ENCODE measurements at regions not wholly inside any gene's neighbourhood (a gene's known extent, or its start where the extent isn't known, plus 50 kb on each side); places are given as distances from the start of the nearest gene placed in this dataset.

DNA sequence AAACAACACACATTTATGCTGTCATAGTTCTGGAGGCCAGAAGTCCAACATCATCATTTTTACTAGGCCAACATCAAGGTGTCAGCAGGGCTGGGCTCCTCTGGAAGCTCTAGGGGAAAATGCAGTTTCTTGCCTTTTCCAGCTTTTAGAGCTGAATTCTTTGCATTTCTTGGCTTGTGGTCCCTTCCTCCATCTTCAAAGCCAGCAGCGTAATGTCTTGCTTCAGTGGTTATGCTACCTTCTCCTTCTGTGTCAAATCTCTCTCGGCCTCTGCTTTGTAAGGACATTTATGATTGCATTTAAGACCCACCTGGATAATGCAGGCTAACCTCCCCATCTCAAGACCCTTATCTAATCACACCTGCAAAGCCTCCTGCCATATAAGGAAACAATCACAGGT lies 66.5 kb upstream of the ANKRD1 start:
- no peak for ATAC-seq
- Histone ChIP-seq H3K4me3 (ENCODE audit: low read depth in 2 of 2, low read length in 2 of 2) (no peak overlapping the region), H3K27ac (ENCODE audit: low read length) (no peak overlapping the region), H3K9me3 (ENCODE audit: control insufficient read depth, insufficient read depth, low read depth, low read length) (no peaks in the 10 kb centered on the region), H3K36me3 (ENCODE audit: control insufficient read depth, insufficient read depth, low read length) (no peaks in the 10 kb centered on the region), H3K27me3 (ENCODE audit: control insufficient read depth, insufficient read depth, low read length) (no peaks in the 10 kb centered on the region; the same call in 1 of the 2 replicates), H3K4me1 (ENCODE audit: control insufficient read depth, insufficient read depth, low read length) (no peaks in the 10 kb centered on the region)
- no peak for DNase-seq (ENCODE audit: low read depth, low spot score)
- POLR2A ChIA-PET, result no interaction called here
- TF ChIP-seq, protein P1, sequence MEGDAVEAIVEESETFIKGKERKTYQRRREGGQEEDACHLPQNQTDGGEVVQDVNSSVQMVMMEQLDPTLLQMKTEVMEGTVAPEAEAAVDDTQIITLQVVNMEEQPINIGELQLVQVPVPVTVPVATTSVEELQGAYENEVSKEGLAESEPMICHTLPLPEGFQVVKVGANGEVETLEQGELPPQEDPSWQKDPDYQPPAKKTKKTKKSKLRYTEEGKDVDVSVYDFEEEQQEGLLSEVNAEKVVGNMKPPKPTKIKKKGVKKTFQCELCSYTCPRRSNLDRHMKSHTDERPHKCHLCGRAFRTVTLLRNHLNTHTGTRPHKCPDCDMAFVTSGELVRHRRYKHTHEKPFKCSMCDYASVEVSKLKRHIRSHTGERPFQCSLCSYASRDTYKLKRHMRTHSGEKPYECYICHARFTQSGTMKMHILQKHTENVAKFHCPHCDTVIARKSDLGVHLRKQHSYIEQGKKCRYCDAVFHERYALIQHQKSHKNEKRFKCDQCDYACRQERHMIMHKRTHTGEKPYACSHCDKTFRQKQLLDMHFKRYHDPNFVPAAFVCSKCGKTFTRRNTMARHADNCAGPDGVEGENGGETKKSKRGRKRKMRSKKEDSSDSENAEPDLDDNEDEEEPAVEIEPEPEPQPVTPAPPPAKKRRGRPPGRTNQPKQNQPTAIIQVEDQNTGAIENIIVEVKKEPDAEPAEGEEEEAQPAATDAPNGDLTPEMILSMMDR (IDR thresholded peaks at IDR 0.05), result no peak
- TF ChIP-seq POLR2AphosphoS5 (IDR thresholded peaks at IDR 0.05; ENCODE audit: low read depth, low read length) (no peak), TCF7L2 (IDR thresholded peaks at IDR 0.05; ENCODE audit: low read depth, low read length) (no peak)
- CTCF ChIA-PET, result no interaction called here
- in situ Hi-C loops (cut with HindIII; ENCODE audit: low pct_unique_long_range_greater_than_20kb, low sequenced_read_pairs) (no loop called here), intact Hi-C loops (cut with micrococcal nuclease; ENCODE audit: unreplicated experiment) (no loop called here)
- no TSS peak for BruUV-seq (replicated peaks)

DNA sequence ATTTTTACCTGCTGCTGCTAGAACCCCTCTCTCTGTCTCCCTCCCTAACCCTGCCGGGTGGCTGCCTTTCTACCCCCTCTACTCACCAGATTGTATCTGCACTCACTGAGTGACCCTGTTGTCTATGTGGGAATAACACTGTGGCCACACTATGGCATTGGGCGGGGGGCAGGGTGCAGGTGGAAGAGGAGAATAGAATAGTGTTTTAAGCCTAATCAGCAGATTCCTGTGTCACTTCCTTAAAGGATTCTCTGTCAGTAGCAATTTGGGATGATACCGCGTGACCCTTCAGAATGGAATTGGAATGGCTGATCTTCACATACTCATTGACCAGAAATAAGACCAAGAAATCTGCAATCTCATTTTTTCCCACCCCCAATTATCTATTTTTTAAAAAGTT lies 67.1 kb upstream of the ANKRD1 start:
- intact Hi-C loops (cut with micrococcal nuclease; ENCODE audit: unreplicated experiment) (no loop called here), in situ Hi-C loops (cut with HindIII; ENCODE audit: low pct_unique_long_range_greater_than_20kb, low sequenced_read_pairs) (no loop called here)
- no peak for DNase-seq (ENCODE audit: low read depth, low spot score)
- H3K27ac ChIP-seq (ENCODE audit: low read length), result no peak overlapping the region
- no TSS peak for BruUV-seq (replicated peaks)
- H3K27me3 ChIP-seq (ENCODE audit: control insufficient read depth, insufficient read depth, low read length), result no peaks in the 10 kb centered on the region
- H3K9me3 ChIP-seq (ENCODE audit: control insufficient read depth, insufficient read depth, low read depth, low read length), result no peaks in the 10 kb centered on the region
- ChIA-PET POLR2A (no interaction called here), CTCF (no interaction called here)
- no peak for TF ChIP-seq SIN3A (IDR thresholded peaks at IDR 0.05; ENCODE audit: borderline replicate concordance, insufficient read depth, low read depth, low read length)
- TF ChIP-seq, protein P1 (IDR thresholded peaks at IDR 0.05), result no peak
- ATAC-seq, result no peak
- H3K4me3 ChIP-seq (ENCODE audit: low read depth in 2 of 2, low read length in 2 of 2), result no peak overlapping the region
- no peaks in the 10 kb centered on the region for H3K4me1 ChIP-seq (ENCODE audit: control insufficient read depth, insufficient read depth, low read length)
- no peaks in the 10 kb centered on the region for H3K36me3 ChIP-seq (ENCODE audit: control insufficient read depth, insufficient read depth, low read length)

DNA sequence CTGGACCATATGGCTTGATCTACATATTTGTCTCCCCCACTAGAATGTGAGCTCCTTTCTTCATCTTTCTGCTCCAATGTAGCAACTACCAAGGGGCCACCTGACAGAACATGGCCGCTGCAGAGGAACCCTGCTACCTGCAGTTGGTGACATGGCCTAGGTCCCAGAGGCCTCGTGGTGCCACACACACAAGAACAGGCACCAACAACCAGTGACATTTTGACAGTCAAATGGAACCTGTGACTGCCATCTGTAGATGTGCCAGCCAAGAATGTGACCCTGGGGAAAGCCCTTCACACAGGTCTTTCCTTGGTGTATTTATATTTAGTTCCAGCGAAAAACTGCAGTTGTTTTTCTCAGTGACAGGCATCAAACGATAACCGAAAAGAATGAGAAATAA lies 67.9 kb upstream of the ANKRD1 start:
- H3K27ac ChIP-seq (ENCODE audit: low read length), result no peak overlapping the region
- in situ Hi-C loops (cut with HindIII; ENCODE audit: low pct_unique_long_range_greater_than_20kb, low sequenced_read_pairs), result no loop called here
- BruUV-seq (replicated peaks), result no TSS peak
- no peaks in the 10 kb centered on the region for H3K27me3 ChIP-seq (ENCODE audit: control insufficient read depth, insufficient read depth, low read length)
- intact Hi-C loops (cut with micrococcal nuclease; ENCODE audit: unreplicated experiment), result no loop called here
- TF ChIP-seq, protein P2, sequence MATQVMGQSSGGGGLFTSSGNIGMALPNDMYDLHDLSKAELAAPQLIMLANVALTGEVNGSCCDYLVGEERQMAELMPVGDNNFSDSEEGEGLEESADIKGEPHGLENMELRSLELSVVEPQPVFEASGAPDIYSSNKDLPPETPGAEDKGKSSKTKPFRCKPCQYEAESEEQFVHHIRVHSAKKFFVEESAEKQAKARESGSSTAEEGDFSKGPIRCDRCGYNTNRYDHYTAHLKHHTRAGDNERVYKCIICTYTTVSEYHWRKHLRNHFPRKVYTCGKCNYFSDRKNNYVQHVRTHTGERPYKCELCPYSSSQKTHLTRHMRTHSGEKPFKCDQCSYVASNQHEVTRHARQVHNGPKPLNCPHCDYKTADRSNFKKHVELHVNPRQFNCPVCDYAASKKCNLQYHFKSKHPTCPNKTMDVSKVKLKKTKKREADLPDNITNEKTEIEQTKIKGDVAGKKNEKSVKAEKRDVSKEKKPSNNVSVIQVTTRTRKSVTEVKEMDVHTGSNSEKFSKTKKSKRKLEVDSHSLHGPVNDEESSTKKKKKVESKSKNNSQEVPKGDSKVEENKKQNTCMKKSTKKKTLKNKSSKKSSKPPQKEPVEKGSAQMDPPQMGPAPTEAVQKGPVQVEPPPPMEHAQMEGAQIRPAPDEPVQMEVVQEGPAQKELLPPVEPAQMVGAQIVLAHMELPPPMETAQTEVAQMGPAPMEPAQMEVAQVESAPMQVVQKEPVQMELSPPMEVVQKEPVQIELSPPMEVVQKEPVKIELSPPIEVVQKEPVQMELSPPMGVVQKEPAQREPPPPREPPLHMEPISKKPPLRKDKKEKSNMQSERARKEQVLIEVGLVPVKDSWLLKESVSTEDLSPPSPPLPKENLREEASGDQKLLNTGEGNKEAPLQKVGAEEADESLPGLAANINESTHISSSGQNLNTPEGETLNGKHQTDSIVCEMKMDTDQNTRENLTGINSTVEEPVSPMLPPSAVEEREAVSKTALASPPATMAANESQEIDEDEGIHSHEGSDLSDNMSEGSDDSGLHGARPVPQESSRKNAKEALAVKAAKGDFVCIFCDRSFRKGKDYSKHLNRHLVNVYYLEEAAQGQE (IDR thresholded peaks at IDR 0.05; ENCODE audit: insufficient read depth in 1 of 2, low read depth in 2 of 2, low read length in 1 of 2), result no peak
- TF ChIP-seq, protein P1 (IDR thresholded peaks at IDR 0.05), result no peak
- TF ChIP-seq TCF7L2 (IDR thresholded peaks at IDR 0.05; ENCODE audit: low read depth, low read length) (no peak), POLR2AphosphoS5 (IDR thresholded peaks at IDR 0.05; ENCODE audit: low read depth, low read length) (no peak), SIN3A (IDR thresholded peaks at IDR 0.05; ENCODE audit: borderline replicate concordance, insufficient read depth, low read depth, low read length) (no peak)
- ChIA-PET CTCF (no interaction called here), POLR2A (no interaction called here)
- no peaks in the 10 kb centered on the region for H3K36me3 ChIP-seq (ENCODE audit: control insufficient read depth, insufficient read depth, low read length)
- H3K4me1 ChIP-seq (ENCODE audit: control insufficient read depth, insufficient read depth, low read length), result no peaks in the 10 kb centered on the region
- H3K9me3 ChIP-seq (ENCODE audit: control insufficient read depth, insufficient read depth, low read depth, low read length), result no peaks in the 10 kb centered on the region
- ATAC-seq, result no peak
- H3K4me3 ChIP-seq (ENCODE audit: low read depth in 2 of 2, low read length in 2 of 2), result no peak overlapping the region
- DNase-seq (ENCODE audit: low read depth, low spot score), result no peak
